GM04503 (cell line): ENCODE measurements at regions not wholly inside any gene's neighbourhood (a gene's known extent, or its start where the extent isn't known, plus 50 kb on each side); places are given as distances from the start of the nearest gene placed in this dataset.

Source experiments
- DNase-seq: peaks from one replicate; pipeline ENCODE4 v3.0.0-alpha.2; 2012; ENCODE audit warnings: low read depth

- no peak for DNase-seq
Measured at GRCh38 chr3:16809482-16809881, 75.3 kb upstream of the PLCL2 start.

GRCh38 chr3:16809993-16810392 is 74.8 kb upstream of the PLCL2 start:
- no peak for DNase-seq

GRCh38 chr3:16810593-16811367 is 74.0 kb upstream of the PLCL2 start:
- no peak for DNase-seq

GRCh38 chr3:16811950-16812349 is 72.8 kb upstream of the PLCL2 start:
- DNase-seq, result no peak

- no peak for DNase-seq
Measured at GRCh38 chr3:16813336-16813735, 71.4 kb upstream of the PLCL2 start.

GRCh38 chr3:16816048-16816780 is 68.5 kb upstream of the PLCL2 start:
- no peak for DNase-seq

GRCh38 chr3:16817197-16817596 is 67.6 kb upstream of the PLCL2 start:
- DNase-seq, result no peak

GRCh38 chr3:16818194-16818593 is 66.6 kb upstream of the PLCL2 start:
- DNase-seq, result no peak

GRCh38 chr3:16818945-16819344 is 65.8 kb upstream of the PLCL2 start:
- DNase-seq, result no peak

GRCh38 chr3:16820485-16820884 is 64.3 kb upstream of the PLCL2 start:
- no peak for DNase-seq

GRCh38 chr3:16821053-16821452 is 63.7 kb upstream of the PLCL2 start:
- no peak for DNase-seq

- no peak for DNase-seq
Measured at GRCh38 chr3:16824081-16824696, 60.6 kb upstream of the PLCL2 start.

GRCh38 chr3:16825617-16826204 is 59.0 kb upstream of the PLCL2 start:
- DNase-seq, result no peak

- DNase-seq, result no peak
Measured at GRCh38 chr3:16828815-16829214, 55.9 kb upstream of the PLCL2 start.

- DNase-seq, result no peak
Measured at GRCh38 chr3:16831846-16832245, 52.9 kb upstream of the PLCL2 start.

- no peak for DNase-seq
Measured at GRCh38 chr3:16834214-16834613, 50.5 kb upstream of the PLCL2 start.

- DNase-seq, result no peak
Measured at GRCh38 chr3:16834753-16835152, 50.0 kb upstream of the PLCL2 start.
